Activated CD8-positive, alpha-beta memory T cell treated with anti-CD3 and anti-CD28 coated beads, Interleukin-2, amount 50 U/mL, for 24 hours (primary cell): ENCODE measurements at regions not wholly inside any gene's neighbourhood (a gene's known extent, or its start where the extent isn't known, plus 50 kb on each side); places are given as distances from the start of the nearest gene placed in this dataset.
"Not testable (repeated sequence)": the region's sequence is repeated elsewhere in the genome, so short reads cannot be mapped to it uniquely, and the experiment has no call there.

Source experiments
- DNase-seq: peaks from one replicate; pipeline ENCODE4 v3.0.0-alpha.2; 2020; ENCODE audit errors: extremely low read depth

- no peak for DNase-seq
These were observed 777.2 kb upstream of the TMEFF2 start for GRCh38 chr2:192971981-192972380.

- no peak for DNase-seq
These were observed 774.3 kb upstream of the TMEFF2 start for GRCh38 chr2:192969055-192969454.

DNA sequence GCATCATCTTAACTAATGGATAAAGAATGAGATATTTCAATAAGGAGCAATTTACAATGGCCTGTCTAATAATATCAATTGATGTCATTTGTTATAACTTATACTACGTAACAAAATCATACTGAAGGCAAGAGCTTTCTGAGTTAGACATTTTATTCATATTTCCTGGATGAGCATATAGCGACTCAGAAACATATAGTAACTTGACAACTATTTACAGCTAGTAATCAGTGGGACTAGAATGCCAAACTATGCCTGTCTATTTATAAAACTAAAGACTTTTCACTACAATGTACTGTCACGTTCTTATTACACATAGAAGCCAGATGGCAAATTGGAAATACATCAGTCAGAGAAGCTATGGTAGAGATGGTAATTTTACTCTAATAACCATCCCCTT, 766.2 kb upstream of the TMEFF2 start:
- no peak for DNase-seq

GRCh38 chr2:192958615-192959014, 763.9 kb upstream of the TMEFF2 start:
- DNase-seq = not testable (repeated sequence)

GRCh38 chr2:192957425-192957824, 762.7 kb upstream of the TMEFF2 start:
- no peak for DNase-seq

- DNase-seq = no peak
These were observed 758.4 kb upstream of the TMEFF2 start for GRCh38 chr2:192953116-192953515.

GRCh38 chr2:192952245-192952644, 757.5 kb upstream of the TMEFF2 start:
- no peak for DNase-seq

GRCh38 chr2:192948316-192948715, 753.6 kb upstream of the TMEFF2 start:
- DNase-seq = no peak

DNA sequence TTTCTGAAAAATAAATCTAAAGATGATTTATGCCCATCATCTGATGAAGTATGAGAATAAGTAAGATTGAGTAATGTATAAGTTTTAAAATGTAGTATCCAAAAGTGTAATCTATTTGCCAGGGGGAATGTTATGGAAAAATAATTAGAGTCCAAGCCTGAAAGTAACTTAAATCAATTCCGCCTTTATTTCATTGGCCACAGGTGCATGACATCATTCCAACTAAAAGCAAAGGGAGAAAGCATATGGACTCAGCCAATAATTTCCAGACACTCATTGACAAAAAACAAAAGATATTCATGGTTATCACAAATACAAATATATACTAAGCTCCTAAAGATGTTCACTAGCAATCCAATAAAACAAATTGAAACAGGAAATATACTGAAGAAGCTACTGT, 752.6 kb upstream of the TMEFF2 start:
- DNase-seq = no peak

DNA sequence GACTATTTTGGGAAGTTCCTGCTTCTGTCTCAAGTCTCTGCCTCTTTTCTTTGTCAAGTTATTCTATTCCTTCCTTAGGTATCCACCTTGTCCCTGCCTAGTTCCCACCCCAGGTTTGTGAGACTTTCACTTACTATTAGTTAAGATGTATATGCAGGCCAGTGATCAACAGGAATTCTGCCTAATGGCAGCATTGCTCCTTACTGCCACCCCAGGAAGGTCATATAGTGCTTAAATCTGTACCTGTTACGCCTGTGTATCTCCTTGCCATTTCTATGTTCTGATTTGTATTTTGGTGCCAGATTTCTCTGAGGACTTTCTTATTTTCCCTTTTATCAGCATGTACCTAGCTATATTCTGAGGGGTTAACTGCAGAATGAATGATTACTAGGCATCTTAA, 746.0 kb upstream of the TMEFF2 start:
- no peak for DNase-seq

DNA sequence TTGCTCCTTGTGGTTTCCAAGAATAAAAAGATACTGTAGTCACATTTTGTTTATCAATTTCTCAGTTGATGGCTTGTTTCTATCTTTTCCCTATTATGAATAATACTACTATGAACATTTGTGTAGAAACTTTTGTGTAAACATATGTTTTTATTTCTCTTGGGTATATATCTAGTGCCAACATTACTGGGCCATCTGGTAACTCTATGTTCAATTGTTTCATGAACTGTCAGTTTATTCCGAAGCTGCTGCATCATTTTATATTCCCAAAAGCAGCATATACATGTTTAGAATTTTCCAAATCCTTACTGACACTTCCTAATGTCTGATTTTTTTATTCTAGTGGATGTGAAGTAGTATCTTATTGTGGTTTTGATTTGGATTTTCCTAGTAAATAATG, 737.6 kb upstream of the TMEFF2 start:
- DNase-seq = no peak

DNA sequence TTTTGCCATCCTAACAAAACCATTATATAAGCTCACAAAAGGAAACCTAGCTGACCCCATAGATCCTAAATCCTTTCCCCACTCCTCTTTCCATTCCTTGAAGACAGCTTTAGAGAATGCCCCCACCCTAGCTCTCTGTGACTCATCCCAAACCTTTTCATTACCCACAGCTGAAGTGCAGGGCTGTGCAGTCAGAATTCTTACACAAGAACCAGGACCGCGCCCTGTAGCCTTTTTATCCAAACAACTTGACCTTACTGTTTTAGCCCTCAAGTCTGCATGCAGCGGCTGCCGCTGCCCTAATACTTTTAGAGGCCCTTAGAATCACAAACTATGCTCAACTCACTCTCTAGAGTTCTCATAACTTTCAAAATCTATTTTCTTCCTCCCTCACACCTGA, 726.9 kb upstream of the TMEFF2 start:
- DNase-seq = not testable (repeated sequence)

- DNase-seq = no peak
These were observed 706.7 kb upstream of the TMEFF2 start for GRCh38 chr2:192901446-192901845.

GRCh38 chr2:192899466-192899865, 704.7 kb upstream of the TMEFF2 start:
- no peak for DNase-seq

- not testable (repeated sequence) for DNase-seq
These were observed 699.2 kb upstream of the TMEFF2 start for GRCh38 chr2:192893976-192894375.

DNA sequence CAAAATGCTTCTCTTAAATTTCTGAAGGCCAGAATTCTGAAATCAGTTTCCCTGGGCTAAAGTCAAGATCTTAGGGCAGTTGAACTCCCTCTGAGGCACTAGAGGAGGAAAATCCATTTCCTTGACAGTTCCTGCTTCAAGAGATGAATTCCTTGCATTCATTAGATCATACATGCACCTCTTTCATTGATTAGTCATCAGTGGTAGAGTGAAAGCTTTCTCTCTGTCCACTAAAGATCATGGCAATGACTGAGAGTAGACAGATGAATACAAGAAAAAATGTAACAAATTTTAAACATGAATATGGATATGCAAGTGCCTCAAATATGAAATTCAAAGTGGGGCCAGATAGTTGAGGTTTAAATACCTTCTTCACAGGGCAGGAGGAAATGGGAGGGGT, 693.4 kb upstream of the TMEFF2 start:
- DNase-seq = no peak

DNA sequence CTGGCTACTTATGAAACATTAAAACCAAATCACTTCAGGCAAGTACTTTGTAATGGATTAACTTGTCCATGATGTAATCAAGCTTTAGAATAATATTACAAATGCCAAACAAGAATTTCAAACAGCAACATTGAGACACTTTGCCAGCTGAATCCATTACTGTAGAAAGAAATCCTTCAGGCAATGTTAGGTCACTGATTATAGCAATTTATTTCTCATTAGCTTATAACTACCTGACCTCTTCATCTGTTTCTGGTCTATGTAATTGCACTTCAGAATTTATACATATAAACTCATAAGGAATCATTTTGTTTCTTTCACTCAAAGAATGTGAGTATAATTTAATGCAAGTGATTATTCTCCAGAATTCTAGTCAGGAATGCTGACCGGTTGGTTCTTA, 692.6 kb upstream of the TMEFF2 start:
- DNase-seq = no peak

GRCh38 chr2:192886636-192887035, 691.9 kb upstream of the TMEFF2 start:
- no peak for DNase-seq

GRCh38 chr2:192885569-192886160, 690.9 kb upstream of the TMEFF2 start:
- no peak for DNase-seq

DNA sequence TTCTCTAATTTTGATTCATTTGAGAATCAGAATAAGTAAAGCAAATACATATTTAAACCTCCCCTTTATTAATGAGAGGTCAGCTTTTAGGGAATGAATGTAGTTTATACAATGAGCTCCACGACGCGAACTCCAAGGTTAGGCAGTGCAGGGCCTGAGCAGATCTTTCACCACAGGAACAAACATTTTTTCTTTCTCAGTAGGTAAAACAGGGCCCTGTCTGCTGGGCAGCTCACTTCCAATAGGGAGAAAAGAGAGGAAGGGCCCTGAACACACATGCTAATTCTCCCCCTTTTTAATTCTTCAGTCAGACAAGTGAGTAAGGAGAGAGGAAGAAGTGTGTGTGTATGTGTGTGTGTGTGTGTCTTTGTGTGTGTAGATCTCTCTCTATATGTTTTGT, 682.4 kb upstream of the TMEFF2 start:
- DNase-seq = no peak

GRCh38 chr2:192876698-192877097, 682.0 kb upstream of the TMEFF2 start:
- DNase-seq = no peak

GRCh38 chr2:192854706-192855105, 660.0 kb upstream of the TMEFF2 start:
- no peak for DNase-seq

- DNase-seq = no peak
These were observed 659.3 kb upstream of the TMEFF2 start for GRCh38 chr2:192854031-192854430.

DNA sequence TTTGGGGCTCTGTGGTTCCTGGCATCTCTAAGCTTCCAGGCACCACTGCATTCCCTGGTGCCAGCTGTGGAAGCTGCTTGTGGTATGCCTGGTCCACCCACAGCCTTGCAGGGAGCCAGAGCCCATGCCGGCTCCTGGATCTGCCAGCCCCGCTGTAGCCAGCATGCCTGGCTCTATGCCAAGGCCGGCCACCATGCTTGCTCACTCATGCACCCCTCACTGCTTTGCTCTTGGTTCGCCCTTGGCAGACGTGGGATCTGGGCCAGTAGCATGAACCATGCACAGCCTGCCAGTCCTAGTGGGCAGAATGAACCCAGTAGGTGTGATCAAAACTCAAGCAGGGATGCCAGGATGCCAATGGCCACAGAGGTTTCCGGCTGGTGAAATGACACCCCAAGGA, 634.2 kb upstream of the TMEFF2 start:
- DNase-seq = no peak

DNA sequence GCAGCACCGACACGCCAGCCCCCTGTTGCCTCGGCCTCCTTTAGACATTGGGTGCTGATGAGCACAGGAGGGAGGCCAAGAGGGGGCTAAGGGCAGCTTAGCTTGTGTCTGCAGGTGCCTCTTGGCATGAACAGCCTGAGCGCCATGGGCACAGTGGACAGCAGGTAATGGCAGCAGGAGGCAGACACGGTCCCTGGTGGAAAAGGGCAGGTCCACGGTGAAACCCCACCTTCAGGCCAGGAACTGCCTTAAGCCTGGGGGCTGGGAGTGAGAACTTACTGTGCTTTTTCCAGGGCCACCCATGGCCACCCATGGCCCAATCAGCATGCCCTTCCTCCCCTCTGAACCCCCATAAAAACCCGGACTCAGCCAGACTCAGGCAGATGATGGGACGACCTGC, 633.4 kb upstream of the TMEFF2 start:
- DNase-seq = no peak
